GM21723 (cell line): ENCODE measurements at regions not wholly inside any gene's neighbourhood (a gene's known extent, or its start where the extent isn't known, plus 50 kb on each side); places are given as distances from the start of the nearest gene placed in this dataset.

Source experiments
- ATAC-seq: cut with Tn5 transposase; IDR thresholded peaks from one replicate; pipeline ENCODE4 v1.9.1; 2021; ENCODE audit warnings: mild to moderate bottlenecking, moderate library complexity; ENCODE audit not compliant: unreplicated experiment

DNA sequence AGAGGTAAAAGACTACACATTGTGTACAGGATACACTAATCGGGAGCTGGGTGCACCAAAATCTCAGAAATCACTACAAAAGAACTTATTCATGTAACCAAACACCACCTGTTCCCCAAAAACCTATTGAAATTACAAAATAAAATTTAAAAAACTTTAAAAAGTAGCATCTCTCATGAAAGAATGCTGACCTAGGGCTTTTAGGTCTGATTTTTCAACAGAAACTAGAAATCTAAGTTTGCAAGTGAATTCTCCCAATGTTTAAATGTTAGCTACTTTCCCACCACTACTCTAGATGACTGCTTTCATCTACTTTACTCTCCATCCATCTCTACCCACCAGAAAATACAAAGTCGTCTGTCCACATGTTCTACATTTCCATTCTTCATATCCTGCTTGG, 1447.7 kb downstream of the RPA4 start:
- ATAC-seq, result no peak

DNA sequence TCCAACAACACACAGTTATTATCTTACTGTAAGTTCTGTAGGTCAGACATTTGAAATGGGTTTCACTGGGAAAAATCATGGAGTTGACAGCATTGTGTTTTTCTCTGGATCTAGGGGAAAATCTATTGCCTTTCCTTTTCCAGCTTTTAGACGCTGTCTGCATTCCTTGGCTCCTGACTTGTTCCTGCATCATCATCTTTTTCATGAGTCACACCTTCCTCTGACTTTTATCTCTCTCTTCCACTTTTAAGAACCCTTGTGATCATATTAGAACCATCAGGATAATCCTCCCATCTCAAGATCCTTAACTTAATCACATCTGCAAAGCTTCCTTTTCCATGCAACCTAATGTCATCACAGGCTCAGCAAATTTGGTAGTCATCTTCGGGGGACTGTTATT, 1454.8 kb downstream of the RPA4 start:
- ATAC-seq, result no peak

DNA sequence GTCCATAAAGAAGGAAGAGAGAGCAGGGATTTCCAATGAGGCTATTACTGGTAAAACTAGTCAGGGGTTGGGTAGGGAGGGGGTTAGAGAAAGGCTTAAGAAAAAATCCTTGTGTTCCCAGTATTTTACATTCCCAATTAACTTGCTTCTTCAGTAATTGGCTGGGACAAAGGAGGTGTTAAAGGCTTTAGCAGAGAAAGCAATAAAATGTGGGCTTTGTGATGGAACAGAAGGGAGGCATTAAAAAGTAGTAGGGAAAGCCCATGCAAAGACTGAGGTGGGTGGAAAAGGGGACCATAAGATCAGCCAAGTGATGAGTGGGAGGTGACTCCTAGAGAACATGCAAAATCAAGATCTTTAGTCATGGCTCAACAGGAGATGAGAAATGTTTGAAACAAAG, 1467.2 kb downstream of the RPA4 start:
- no peak for ATAC-seq

- no peak for ATAC-seq
These were observed 1473.4 kb downstream of the RPA4 start for GRCh38 chrX:98357146-98357545.

- no peak for ATAC-seq
These were observed 1478.9 kb downstream of the RPA4 start for GRCh38 chrX:98362630-98363029.

GRCh38 chrX:98371994-98372393, 1488.3 kb downstream of the RPA4 start:
- no peak for ATAC-seq

GRCh38 chrX:98379134-98379533, 1495.4 kb downstream of the RPA4 start:
- no peak for ATAC-seq

- no peak for ATAC-seq
These were observed 1496.4 kb downstream of the RPA4 start for GRCh38 chrX:98380106-98380505.

GRCh38 chrX:98380556-98380955, 1496.8 kb downstream of the RPA4 start:
- ATAC-seq, result no peak

GRCh38 chrX:98398542-98398941, 1514.8 kb downstream of the RPA4 start:
- no peak for ATAC-seq

DNA sequence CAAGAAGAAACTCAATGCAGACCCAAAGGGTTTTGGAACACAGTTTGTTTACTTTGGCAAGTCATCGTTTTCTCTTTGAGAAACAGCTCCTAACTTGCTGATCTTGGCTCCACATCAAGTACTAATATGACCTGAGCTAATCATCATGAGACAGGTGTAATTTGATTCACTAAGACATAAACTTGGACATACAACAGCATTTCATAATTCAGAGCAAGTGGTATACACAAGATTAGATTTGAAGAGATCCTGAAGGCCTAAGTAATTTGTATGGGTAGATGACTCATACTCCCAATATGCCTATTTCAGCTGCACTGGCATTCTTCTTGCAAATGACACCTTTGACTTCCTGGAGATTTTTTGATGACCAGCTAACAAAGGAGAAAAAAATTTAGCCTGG, 1521.7 kb downstream of the RPA4 start:
- no peak for ATAC-seq

- ATAC-seq, result no peak
These were observed 1523.9 kb downstream of the RPA4 start for GRCh38 chrX:98407584-98407983.

DNA sequence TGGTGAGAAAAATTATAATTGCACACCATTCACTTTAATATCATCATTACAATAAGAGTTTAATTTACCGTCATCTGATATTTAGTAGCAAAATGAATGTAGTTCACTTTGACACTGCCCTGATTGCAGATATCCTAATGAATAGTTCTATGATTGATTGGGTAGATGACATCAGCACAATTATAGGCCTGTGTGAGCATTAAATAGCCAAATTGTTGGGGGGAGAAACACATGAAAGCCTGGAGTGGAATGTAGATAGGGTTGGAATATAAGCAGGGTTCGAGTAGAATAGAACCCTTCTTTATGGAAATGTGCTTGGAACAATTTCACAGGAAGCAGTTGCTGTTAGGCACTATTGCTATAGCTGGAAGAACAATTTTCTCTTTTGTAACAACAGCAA, 1526.2 kb downstream of the RPA4 start:
- no peak for ATAC-seq

DNA sequence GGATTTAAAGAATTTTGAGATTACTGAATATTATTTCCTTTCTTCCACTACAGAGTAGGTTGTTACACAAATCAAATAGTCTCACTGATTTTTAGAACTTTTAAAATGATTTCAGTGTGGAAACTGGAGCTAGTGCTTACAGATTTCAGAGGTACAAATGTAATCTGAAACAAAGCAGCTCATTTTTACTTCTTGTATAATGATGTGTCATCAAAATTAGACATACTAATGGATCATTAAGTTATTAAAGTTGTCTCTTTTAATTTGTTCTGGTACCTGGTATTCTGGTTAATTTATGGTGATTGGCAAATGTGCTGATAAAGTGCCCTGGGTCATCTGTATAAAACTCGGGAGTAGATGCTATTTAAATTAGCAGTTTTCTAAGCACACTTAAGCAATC, 1528.3 kb downstream of the RPA4 start:
- ATAC-seq, result no peak

GRCh38 chrX:98422536-98422935, 1538.8 kb downstream of the RPA4 start:
- no peak for ATAC-seq

- ATAC-seq, result no peak
These were observed 1548.7 kb downstream of the RPA4 start for GRCh38 chrX:98432413-98432812.

GRCh38 chrX:98448524-98448923, 1564.8 kb downstream of the RPA4 start:
- ATAC-seq, result no peak

GRCh38 chrX:98452456-98452855, 1568.7 kb downstream of the RPA4 start:
- no peak for ATAC-seq

DNA sequence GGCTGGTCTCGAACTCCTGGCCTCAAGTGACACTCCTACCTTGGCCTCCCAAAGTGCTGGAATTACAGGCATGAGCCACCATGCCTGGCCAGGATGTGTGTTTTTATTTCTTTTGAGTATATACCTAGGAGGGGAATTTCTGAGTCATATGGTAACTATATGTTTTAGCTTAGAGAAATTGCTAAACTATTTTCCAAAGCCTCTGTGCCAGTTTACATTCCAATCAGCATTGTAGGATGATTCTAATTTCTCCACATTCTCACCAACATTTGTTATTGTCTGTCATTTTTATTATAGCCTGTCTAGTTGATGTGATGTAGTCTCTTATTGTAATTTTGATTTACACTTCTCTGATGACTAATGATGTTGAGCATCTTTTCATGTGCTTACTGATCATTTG, 1576.0 kb downstream of the RPA4 start:
- ATAC-seq, result no peak

DNA sequence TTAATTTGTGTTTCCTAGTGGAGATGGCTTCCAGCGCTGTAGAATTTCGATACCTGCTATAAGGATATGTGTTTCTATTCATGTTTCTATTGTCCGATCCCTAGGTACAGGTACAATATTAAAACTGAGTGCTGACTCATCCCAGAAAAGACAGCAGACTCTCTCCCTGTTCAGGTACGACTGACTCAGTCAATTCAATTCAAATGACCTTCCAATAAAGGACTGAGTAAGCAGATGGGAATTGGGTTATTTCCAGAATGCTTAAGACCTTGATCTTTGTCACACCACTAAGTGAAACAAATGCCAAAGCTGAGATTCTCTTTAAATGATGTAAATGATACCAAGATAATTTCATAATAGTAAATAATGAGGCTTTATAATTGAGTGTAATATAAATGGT, 1596.9 kb downstream of the RPA4 start:
- ATAC-seq, result no peak

DNA sequence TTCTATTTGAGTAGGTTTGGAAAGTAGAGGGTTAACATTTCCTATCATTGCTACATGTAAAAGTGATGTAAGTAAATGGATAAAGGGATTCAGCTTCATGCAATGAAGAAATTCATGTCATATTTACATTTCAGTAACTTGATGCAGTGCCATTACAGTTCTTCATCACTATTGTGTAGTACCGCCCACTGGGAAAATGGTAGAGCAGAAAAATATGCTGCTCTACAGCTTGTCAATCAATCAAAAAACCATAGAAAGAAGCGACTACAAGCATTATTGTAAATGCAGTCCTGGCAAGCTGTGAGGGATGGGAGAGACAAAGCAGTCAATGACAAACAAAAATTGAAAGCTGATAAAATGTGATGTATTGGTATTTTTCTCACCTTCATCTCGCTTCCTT, 1597.9 kb downstream of the RPA4 start:
- no peak for ATAC-seq

DNA sequence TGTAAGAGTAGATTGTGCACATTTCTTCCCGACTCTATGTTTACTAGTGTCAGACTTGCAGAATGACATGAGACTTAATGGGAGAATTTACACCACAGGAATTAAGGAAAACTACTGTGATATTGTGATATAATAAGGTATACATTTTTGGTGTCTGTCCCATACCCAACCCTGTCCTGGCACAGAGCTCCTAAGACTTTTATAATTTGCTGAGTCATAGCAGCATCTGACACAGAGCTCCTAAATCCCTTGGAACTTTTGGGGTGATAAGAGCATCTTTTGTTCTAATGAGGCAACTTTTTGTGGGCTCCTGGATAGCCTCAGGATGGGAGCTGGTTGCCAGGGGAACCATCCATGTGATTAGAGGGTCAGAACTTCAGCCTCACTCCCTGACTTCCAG, 1607.0 kb downstream of the RPA4 start:
- ATAC-seq, result no peak

DNA sequence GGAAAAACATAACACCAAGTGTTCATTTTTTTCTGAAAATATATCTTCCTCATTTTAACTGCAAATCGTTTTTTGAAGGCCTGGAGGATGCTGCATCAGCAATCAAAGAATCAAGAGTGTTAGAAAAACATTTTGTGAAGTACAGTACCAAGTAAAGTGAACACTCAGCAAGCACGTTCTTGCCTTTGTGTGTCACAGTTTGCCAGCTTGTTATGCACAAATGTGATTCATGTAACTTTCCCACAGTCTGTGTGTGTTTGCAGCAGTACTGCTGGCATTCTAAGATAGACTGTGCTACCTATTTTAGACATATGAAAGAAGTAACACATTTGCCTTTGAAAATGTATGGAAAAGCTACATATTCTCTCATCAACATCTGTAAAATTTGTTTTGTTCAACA, 1617.7 kb downstream of the RPA4 start:
- ATAC-seq, result no peak

DNA sequence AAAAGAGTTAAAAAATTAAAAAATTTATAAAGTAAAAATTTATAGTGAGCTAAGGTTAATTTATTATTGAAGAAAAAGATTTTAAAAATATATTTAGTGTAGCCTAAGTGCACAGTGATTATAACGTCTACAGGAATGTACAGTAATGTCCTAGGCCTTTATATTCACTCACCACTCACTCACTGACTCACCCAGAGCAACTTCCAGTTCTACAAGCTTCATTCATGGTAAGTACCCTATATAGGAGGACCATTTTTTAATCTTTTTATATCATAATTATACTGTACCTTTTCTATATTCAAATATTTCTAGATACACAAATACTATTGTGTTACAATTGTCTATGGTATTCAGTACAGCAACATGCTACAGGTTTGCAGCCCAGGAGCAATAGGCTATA, 1623.2 kb downstream of the RPA4 start:
- ATAC-seq, result no peak
